IMR-90 (cell line): ENCODE measurements at regions not wholly inside any gene's neighbourhood (a gene's known extent, or its start where the extent isn't known, plus 50 kb on each side); places are given as distances from the start of the nearest gene placed in this dataset.

ENCODE experiments used
- ATAC-seq: fragments of 200-7000 bp; cut with Tn5 transposase; 2 replicates; pipeline ENCODE4 v1.9.1; 2020; ENCODE audit warnings: low read depth, mild to moderate bottlenecking, moderate library complexity
- BruUV-seq: library from RNA; stranded (reverse); fragments of 400-500 nt; replicated peaks from 2 replicates; lab custom pipeline; 2021; lab: Mats Ljungman, UMichigan
- CTCF ChIA-PET: fragments of 300-600 bp; formaldehyde crosslinking; extraction: SDS; loops from one replicate; lab custom pipeline; 2021; ENCODE audit warnings: antibody characterized with exemption; lab: Yijun Ruan, JAX
- POLR2A ChIA-PET: fragments of 300-600 bp; sonication (Branson Sonifier 250); formaldehyde crosslinking; loops from one replicate; lab custom pipeline; 2022; ENCODE audit warnings: antibody characterized with exemption; ENCODE audit not compliant: unreplicated experiment; lab: Charles Lee
- DNase-seq: peaks from one replicate; pipeline ENCODE4 v3.0.0; 2013
- H2AFZ ChIP-seq: replicated peaks from 2 replicates; pipeline ENCODE3; 2013; ENCODE audit warnings: low read length, mild to moderate bottlenecking; ENCODE audit not compliant: poor library complexity
- H2AK5ac ChIP-seq: 2 replicates; pipeline ENCODE4 v1.6.1; 2013; ENCODE audit warnings: low read depth, low read length, inconsistent platforms
- H2AK9ac ChIP-seq: replicated peaks from 2 replicates; pipeline ENCODE3; 2013; ENCODE audit warnings: mild to moderate bottlenecking, low read depth, low read length, moderate library complexity; ENCODE audit not compliant: poor library complexity
- H2BK120ac ChIP-seq: 2 replicates; pipeline ENCODE4 v1.6.1; 2013; ENCODE audit warnings: low read depth, low read length, inconsistent platforms
- H2BK15ac ChIP-seq: 3 replicates; pipeline ENCODE4 v1.6.1; 2013; ENCODE audit warnings: low read depth, low read length, inconsistent platforms
- H2BK20ac ChIP-seq: 2 replicates; pipeline ENCODE4 v1.6.1; 2013; ENCODE audit warnings: low read depth, mild to moderate bottlenecking, inconsistent platforms, low read length, moderate library complexity
- H2BK5ac ChIP-seq: 2 replicates; pipeline ENCODE4 v1.6.1; 2013; ENCODE audit warnings: mild to moderate bottlenecking, low read depth, low read length, inconsistent platforms; ENCODE audit not compliant: poor library complexity, severe bottlenecking
- H3K14ac ChIP-seq: replicated peaks from 2 replicates; pipeline ENCODE4 v1.6.1; 2013; ENCODE audit warnings: low read depth, low read length, inconsistent platforms
- H3K18ac ChIP-seq: 2 replicates; pipeline ENCODE4 v1.6.1; 2013; ENCODE audit warnings: low read depth, low read length, control low read depth
- H3K23ac ChIP-seq: 2 replicates; pipeline ENCODE4 v1.6.1; 2013; ENCODE audit warnings: low read depth, low read length, inconsistent platforms
- H3K27ac ChIP-seq: 2 replicates; pipeline ENCODE4 v1.5.1; 2013; ENCODE audit warnings: mild to moderate bottlenecking, control low read depth, low read length; ENCODE audit not compliant: insufficient read depth
- H3K27me3 ChIP-seq: 2 replicates; pipeline ENCODE4 v1.6.1; 2013; ENCODE audit warnings: low read length; ENCODE audit not compliant: control insufficient read depth, insufficient read depth
- H3K36me3 ChIP-seq: 2 replicates; pipeline ENCODE4 v1.6.1; 2013; ENCODE audit warnings: low read length, mixed read lengths; ENCODE audit not compliant: control insufficient read depth, insufficient read depth
- H3K4ac ChIP-seq: 2 replicates; pipeline ENCODE4 v1.6.1; 2013; ENCODE audit warnings: low read depth, low read length, inconsistent platforms
- H3K4me1 ChIP-seq: 2 replicates; pipeline ENCODE4 v1.6.1; 2013; ENCODE audit warnings: low read length, mixed read lengths; ENCODE audit not compliant: control insufficient read depth, insufficient read depth
- H3K4me2 ChIP-seq: 2 replicates; pipeline ENCODE4 v1.6.1; 2013; ENCODE audit warnings: low read depth, mild to moderate bottlenecking, control low read depth, low read length, moderate library complexity
- H3K4me3 ChIP-seq: 2 replicates; pipeline ENCODE4 v1.5.1; 2013; ENCODE audit warnings: low read depth, mild to moderate bottlenecking, control low read depth, low read length, moderate library complexity; ENCODE audit not compliant: insufficient read depth
- H3K56ac ChIP-seq: 2 replicates; pipeline ENCODE4 v1.6.1; 2013; ENCODE audit warnings: low read length, inconsistent platforms; ENCODE audit not compliant: insufficient read depth; ENCODE audit errors: extremely low read depth
- H3K79me1 ChIP-seq, 2 experiments: 2 replicates each; pipeline ENCODE4 v1.6.1; 2013; ENCODE audit warnings: low read length in 2 of 2, inconsistent platforms in 1 of 2, low read depth in 1 of 2
- H3K9ac ChIP-seq: 2 replicates; pipeline ENCODE4 v1.6.1; 2013; ENCODE audit warnings: low read depth, low read length, control low read depth
- H3K9me1 ChIP-seq: 2 replicates; pipeline ENCODE4 v1.6.1; 2013; ENCODE audit warnings: low read length, inconsistent platforms; ENCODE audit not compliant: insufficient read depth
- H3K9me3 ChIP-seq: 2 replicates; pipeline ENCODE4 v1.6.1; 2013; ENCODE audit warnings: low read length; ENCODE audit not compliant: control insufficient read depth, insufficient read depth
- H4K20me1 ChIP-seq: 2 replicates; pipeline ENCODE4 v1.6.1; 2013; ENCODE audit warnings: low read length, inconsistent platforms; ENCODE audit not compliant: insufficient read depth
- H4K5ac ChIP-seq: 2 replicates; pipeline ENCODE4 v1.6.1; 2013; ENCODE audit warnings: mild to moderate bottlenecking, low read depth, low read length, control low read depth
- H4K8ac ChIP-seq, 2 experiments: 2 replicates each; pipeline ENCODE4 v1.6.1; 2013; ENCODE audit warnings: low read depth in 2 of 2, low read length in 2 of 2, control low read depth in 1 of 2, inconsistent platforms in 1 of 2
- H4K91ac ChIP-seq: 2 replicates; pipeline ENCODE4 v1.6.1; 2013; ENCODE audit warnings: low read depth, low read length, inconsistent platforms; ENCODE audit not compliant: insufficient read depth
- CEBPB ChIP-seq: IDR thresholded peaks from 2 replicates; pipeline ENCODE4 v1.6.1; 2012; ENCODE audit warnings: low read depth, low read length, improper control_type of control experiment
- CHD1 ChIP-seq: IDR thresholded peaks from 2 replicates; pipeline ENCODE4 v1.6.1; 2012; ENCODE audit warnings: low read depth, low read length, improper control_type of control experiment
- CTCF ChIP-seq: conservative IDR thresholded peaks from 2 replicates; pipeline ENCODE4 v1.5.1; 2012; ENCODE audit warnings: mild to moderate bottlenecking, low read depth, low read length, improper control_type of control experiment
- ELK1 ChIP-seq: fragments of 150-350 bp; IDR thresholded peaks from 2 replicates; pipeline ENCODE4 v1.6.1; 2016; ENCODE audit warnings: low read depth, mild to moderate bottlenecking, low read length, moderate library complexity, borderline replicate concordance
- FOS ChIP-seq: fragments of 150-350 bp; IDR thresholded peaks from 2 replicates; pipeline ENCODE4 v1.6.1; 2016; ENCODE audit warnings: low read depth, low read length
- MAFK ChIP-seq: IDR thresholded peaks from 2 replicates; pipeline ENCODE4 v1.6.1; 2012; ENCODE audit warnings: low read depth, low read length, improper control_type of control experiment
- MAZ ChIP-seq: IDR thresholded peaks from 2 replicates; pipeline ENCODE4 v1.6.1; 2012; ENCODE audit warnings: low read depth, mild to moderate bottlenecking, low read length, improper control_type of control experiment, moderate library complexity, borderline replicate concordance
- MXI1 ChIP-seq: IDR thresholded peaks from 2 replicates; pipeline ENCODE4 v1.6.1; 2012; ENCODE audit warnings: low read depth, mild to moderate bottlenecking, low read length, moderate library complexity, borderline replicate concordance
- NFE2L2 ChIP-seq: fragments of 150-350 bp; IDR thresholded peaks from 2 replicates; pipeline ENCODE4 v1.6.1; 2016; ENCODE audit warnings: low read depth, mild to moderate bottlenecking, low read length
- POLR2A ChIP-seq: IDR thresholded peaks from 2 replicates; pipeline ENCODE4 v1.6.1; 2012; ENCODE audit warnings: mild to moderate bottlenecking, low read depth, low read length
- RAD21 ChIP-seq: IDR thresholded peaks from 2 replicates; pipeline ENCODE4 v1.6.1; 2012; ENCODE audit warnings: low read length, improper control_type of control experiment
- RCOR1 ChIP-seq: IDR thresholded peaks from 2 replicates; pipeline ENCODE4 v1.6.1; 2012; ENCODE audit warnings: mild to moderate bottlenecking, low read length, improper control_type of control experiment; ENCODE audit not compliant: insufficient replicate concordance
- RFX5 ChIP-seq: IDR thresholded peaks from 2 replicates; pipeline ENCODE4 v1.8.0; 2012; ENCODE audit warnings: low read depth, mild to moderate bottlenecking, low read length, moderate library complexity
- USF2 ChIP-seq: fragments of 150-350 bp; IDR thresholded peaks from 2 replicates; pipeline ENCODE4 v1.6.1; 2017; ENCODE audit warnings: mild to moderate bottlenecking, antibody characterized with exemption, low read length, low read depth
- WGBS, 2 experiments: methylation state at CpG; one replicate each; pipeline versions ENCODE4 v1.1.5 to v1.1.7; 2013; ENCODE audit warnings: missing lambda C conversion rate in 2 of 2; ENCODE audit not compliant: insufficient read length in 1 of 2; ENCODE audit errors: extremely low coverage in 2 of 2; 5-methylcytosine and 5-hydroxymethylcytosine counted together
- dilution Hi-C: fragments of 300-500 bp; cut with HindIII; formaldehyde crosslinking; loops from one replicate; pipeline ENCODE4 v1.14.3; 2018; ENCODE audit warnings: low sequenced_read_pairs; ENCODE audit not compliant: unreplicated experiment
- in situ Hi-C: fragments of 300-500 bp; cut with MboI; formaldehyde crosslinking; loops from 3 replicates; pipeline ENCODE4 v1.14.3; 2019; ENCODE audit warnings: low sequenced_read_pairs, inconsistent platforms, mixed read lengths
- intact Hi-C: fragments of 100-400 bp; cut with micrococcal nuclease; formaldehyde crosslinking; loops from 2 replicates; pipeline ENCODE4 v1.10.0; 2022

GRCh38 chr6:28648035-28648877, 122.6 kb downstream of the GPX5 start:
- H3K4ac ChIP-seq, result no peak overlapping the region
- H3K18ac ChIP-seq, result no peak overlapping the region
- H3K4me1 ChIP-seq, result no peaks in the 10 kb centered on the region
- no peak overlapping the region for H3K27ac ChIP-seq
- H4K8ac ChIP-seq, result no peak overlapping the region
- POLR2A ChIA-PET, result interaction anchor here (0.6 kb wide), 2 partner anchors 11 to 215 kb away, joined by 3 to 6 read pairs; no protein-coding TSS in a partner anchor
- H2BK20ac ChIP-seq, result no peak overlapping the region; the same call in 1 of the 2 replicates
- no peaks in the 10 kb centered on the region for H3K9me1 ChIP-seq
- peak overlapping the region; percentile 48; the same call in 1 of the 2 replicates for H3K56ac ChIP-seq
- H3K14ac ChIP-seq, result peak overlapping the region; percentile 62
- no peaks in the 10 kb centered on the region for H3K9me3 ChIP-seq
- H3K27me3 ChIP-seq, result no peaks in the 10 kb centered on the region
- dilution Hi-C loops, result no loop called here
- H2BK5ac ChIP-seq, result peak overlapping the region; percentile 21
- ATAC-seq (peak; percentile 86), DNase-seq (peak; percentile 74)
- no peaks in the 10 kb centered on the region for H3K79me1 ChIP-seq
- peak overlapping the region; percentile 5 for H2AK9ac ChIP-seq
- no peaks in the 10 kb centered on the region for H3K36me3 ChIP-seq
- peak overlapping the region; percentile 87 for H2AFZ ChIP-seq
- no peaks in the 10 kb centered on the region for H4K20me1 ChIP-seq
- in situ Hi-C loops, result no loop called here
- intact Hi-C loops, result loop anchor here (2.0 to 5.0 kb wide), 2 partner anchors 59 to 161 kb away; no protein-coding TSS in a partner anchor
- H4K5ac ChIP-seq, result no peak overlapping the region
- H3K9ac ChIP-seq, result peak overlapping the region; percentile 27; the same call in 1 of the 2 replicates
- peak overlapping the region; percentile 92 for H3K4me3 ChIP-seq
- BruUV-seq, result no TSS peak
- no peak overlapping the region for H2BK15ac ChIP-seq
- H2AK5ac ChIP-seq, result no peak overlapping the region
- H4K91ac ChIP-seq, result no peak overlapping the region
- peak overlapping the region; percentile 57; the same call in 1 of the 2 replicates for H3K23ac ChIP-seq
- peak overlapping the region; percentile 91 for H3K4me2 ChIP-seq
- WGBS, 2 experiments, result 1% methylated on average over 12 of the region's 27 CpGs; no CpG with 5 or more reads in 1 of the 2 experiments
- CTCF ChIA-PET, result interaction anchor here (0.8 kb wide), 1 partner anchor 368 kb away, joined by 3 read pairs; no protein-coding TSS in a partner anchor
- peak overlapping the region; percentile 24; the same call in 1 of the 2 replicates for H2BK120ac ChIP-seq
- TF ChIP-seq FOS (peak; percentile 84), POLR2A (no peak), RFX5 (no peak), CTCF (no peak), RCOR1 (no peak), USF2 (no peak), RAD21 (no peak), NFE2L2 (no peak), MAFK (no peak), MXI1 (no peak), ELK1 (0 out of 2 replicates have a peak, but pooled peaks have one; percentile 14), MAZ (no peak), CHD1 (no peak; the same call in 1 of the 2 replicates), CEBPB (no peak)
